Glutamatergic neuron (in vitro differentiated cells): ENCODE measurements at regions not wholly inside any gene's neighbourhood (a gene's known extent, or its start where the extent isn't known, plus 50 kb on each side); places are given as distances from the start of the nearest gene placed in this dataset.

Experiments
- DNase-seq: peaks from one replicate; pipeline ENCODE4 v3.0.0; 2022
- H3K27ac Mint-ChIP-seq: one replicate; pipeline ENCODE4 v1.8.0; 2020; ENCODE audit warnings: mild to moderate bottlenecking, mixed read lengths, inconsistent platforms; ENCODE audit not compliant: unreplicated experiment
- H3K27me3 Mint-ChIP-seq: one replicate; pipeline ENCODE4 v1.8.0; 2020; ENCODE audit warnings: mild to moderate bottlenecking, moderate library complexity, mixed read lengths, inconsistent platforms; ENCODE audit not compliant: unreplicated experiment
- H3K36me3 Mint-ChIP-seq: one replicate; pipeline ENCODE4 v1.8.0; 2020; ENCODE audit warnings: mild to moderate bottlenecking, mixed read lengths, inconsistent platforms; ENCODE audit not compliant: unreplicated experiment
- H3K4me1 Mint-ChIP-seq: one replicate; pipeline ENCODE4 v1.8.0; 2020; ENCODE audit warnings: mild to moderate bottlenecking, low read depth, mixed read lengths, inconsistent platforms; ENCODE audit not compliant: unreplicated experiment
- H3K4me3 Mint-ChIP-seq: one replicate; pipeline ENCODE4 v1.8.0; 2020; ENCODE audit warnings: mild to moderate bottlenecking, mixed read lengths, inconsistent platforms; ENCODE audit not compliant: unreplicated experiment
- H3K9me3 Mint-ChIP-seq: one replicate; pipeline ENCODE4 v1.8.0; 2020; ENCODE audit warnings: mild to moderate bottlenecking, moderate library complexity, mixed read lengths, inconsistent platforms; ENCODE audit not compliant: unreplicated experiment
- CTCF ChIP-seq: fragments of 200-600 bp; sonication (generic); IDR thresholded peaks from one replicate; pipeline ENCODE4 v1.5.0; 2021; ENCODE audit not compliant: partially characterized antibody, unreplicated experiment

GRCh38 chr5:36529142-36529541, 77.3 kb upstream of the SLC1A3 start:
- H3K36me3 Mint-ChIP-seq: no peaks in the 10 kb centered on the region
- no peaks in the 10 kb centered on the region for H3K9me3 Mint-ChIP-seq
- H3K4me3 Mint-ChIP-seq: no peak overlapping the region
- no peak overlapping the region for H3K27ac Mint-ChIP-seq
- H3K27me3 Mint-ChIP-seq: no peaks in the 10 kb centered on the region
- no peaks in the 10 kb centered on the region for H3K4me1 Mint-ChIP-seq
- DNase-seq: no peak
- TF ChIP-seq CTCF: no peak

GRCh38 chr5:36530215-36530614, 76.2 kb upstream of the SLC1A3 start:
- Mint-ChIP-seq H3K4me3 (no peak overlapping the region), H3K9me3 (no peaks in the 10 kb centered on the region), H3K27ac (no peak overlapping the region), H3K4me1 (no peaks in the 10 kb centered on the region), H3K36me3 (no peaks in the 10 kb centered on the region), H3K27me3 (no peaks in the 10 kb centered on the region)
- no peak for DNase-seq
- no peak for TF ChIP-seq CTCF

- no peak overlapping the region for H3K27ac Mint-ChIP-seq
Measured at GRCh38 chr5:36531401-36531800, 75.0 kb upstream of the SLC1A3 start.

GRCh38 chr5:36535378-36535777, 71.0 kb upstream of the SLC1A3 start:
- no peak for TF ChIP-seq CTCF
- Mint-ChIP-seq H3K4me3 (no peak overlapping the region), H3K27ac (no peak overlapping the region), H3K36me3 (no peaks in the 10 kb centered on the region), H3K4me1 (no peaks in the 10 kb centered on the region), H3K9me3 (no peaks in the 10 kb centered on the region), H3K27me3 (no peaks in the 10 kb centered on the region)
- no peak for DNase-seq

More at GRCh38 chr5:36531401-36531800, 75.0 kb upstream of the SLC1A3 start:
- no peak for TF ChIP-seq CTCF
- H3K4me3 Mint-ChIP-seq: no peak overlapping the region
- H3K9me3 Mint-ChIP-seq: no peaks in the 10 kb centered on the region
- H3K36me3 Mint-ChIP-seq: no peaks in the 10 kb centered on the region
- H3K4me1 Mint-ChIP-seq: no peaks in the 10 kb centered on the region
- no peak for DNase-seq
- no peaks in the 10 kb centered on the region for H3K27me3 Mint-ChIP-seq

- no peak overlapping the region for H3K27ac Mint-ChIP-seq
- TF ChIP-seq CTCF: no peak
- H3K9me3 Mint-ChIP-seq: no peaks in the 10 kb centered on the region
- H3K4me3 Mint-ChIP-seq: no peak overlapping the region
- H3K27me3 Mint-ChIP-seq: no peaks in the 10 kb centered on the region
- no peaks in the 10 kb centered on the region for H3K4me1 Mint-ChIP-seq
- DNase-seq: no peak
- no peaks in the 10 kb centered on the region for H3K36me3 Mint-ChIP-seq
Measured at GRCh38 chr5:36535859-36536615, 70.4 kb upstream of the SLC1A3 start.
